Endothelial cell (in vitro differentiated cells): ENCODE measurements at regions not wholly inside any gene's neighbourhood (a gene's known extent, or its start where the extent isn't known, plus 50 kb on each side); places are given as distances from the start of the nearest gene placed in this dataset.

Source experiments
- DNase-seq: peaks from one replicate; pipeline ENCODE4 v3.0.0; 2021; ENCODE audit warnings: low spot score
- H3K27ac Mint-ChIP-seq: one replicate; pipeline ENCODE4 v1.8.0; 2021; ENCODE audit warnings: mixed read lengths, inconsistent platforms; ENCODE audit not compliant: unreplicated experiment
- H3K27me3 Mint-ChIP-seq: one replicate; pipeline ENCODE4 v1.8.0; 2021; ENCODE audit warnings: mild to moderate bottlenecking, moderate library complexity, mixed read lengths, inconsistent platforms; ENCODE audit not compliant: unreplicated experiment
- H3K36me3 Mint-ChIP-seq: one replicate; pipeline ENCODE4 v1.8.0; 2021; ENCODE audit warnings: mild to moderate bottlenecking, low read depth, mixed read lengths, inconsistent platforms; ENCODE audit not compliant: unreplicated experiment
- H3K4me1 Mint-ChIP-seq: one replicate; pipeline ENCODE4 v1.8.0; 2021; ENCODE audit warnings: mild to moderate bottlenecking, mixed read lengths, inconsistent platforms; ENCODE audit not compliant: unreplicated experiment
- H3K4me3 Mint-ChIP-seq: one replicate; pipeline ENCODE4 v1.8.0; 2021; ENCODE audit warnings: mild to moderate bottlenecking, mixed read lengths, inconsistent platforms; ENCODE audit not compliant: unreplicated experiment
- H3K9me3 Mint-ChIP-seq: one replicate; pipeline ENCODE4 v1.8.0; 2021; ENCODE audit warnings: mixed read lengths, inconsistent platforms; ENCODE audit not compliant: unreplicated experiment
- CTCF ChIP-seq: fragments of 200-600 bp; sonication (generic); IDR thresholded peaks from one replicate; pipeline ENCODE4 v1.5.0; 2021; ENCODE audit warnings: antibody characterized with exemption; ENCODE audit not compliant: unreplicated experiment

DNA sequence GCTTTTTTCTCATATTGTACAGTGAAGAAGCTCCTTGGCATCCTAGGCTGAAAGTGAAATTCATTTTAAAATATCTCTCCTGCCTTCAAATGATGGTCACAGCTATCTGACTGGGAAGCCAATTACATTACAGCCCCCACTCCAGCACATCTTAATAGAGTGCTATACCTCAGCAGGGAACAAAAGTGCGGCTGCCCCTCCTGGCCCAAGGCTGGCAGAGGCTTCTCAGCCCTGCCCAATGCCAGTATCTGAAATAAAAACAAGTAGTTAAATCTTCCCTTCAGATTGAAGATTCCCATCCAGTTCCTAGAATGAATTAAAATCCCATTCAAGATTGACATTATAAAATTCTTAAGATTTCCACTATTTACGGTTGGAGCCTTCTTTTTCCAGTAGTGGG, 54.9 kb upstream of the GNG2 start:
- H3K27me3 Mint-ChIP-seq: no peaks in the 10 kb centered on the region
- TF ChIP-seq CTCF: no peak
- no peaks in the 10 kb centered on the region for H3K36me3 Mint-ChIP-seq
- peaks cover 6% of the 10 kb centered on the region for H3K9me3 Mint-ChIP-seq
- no peak for DNase-seq
- no peak overlapping the region for H3K27ac Mint-ChIP-seq
- H3K4me1 Mint-ChIP-seq: no peaks in the 10 kb centered on the region
- no peak overlapping the region for H3K4me3 Mint-ChIP-seq

- no peaks in the 10 kb centered on the region for H3K4me1 Mint-ChIP-seq
- no peak overlapping the region for H3K27ac Mint-ChIP-seq
- H3K4me3 Mint-ChIP-seq: no peak overlapping the region
- DNase-seq: no peak
- H3K36me3 Mint-ChIP-seq: no peaks in the 10 kb centered on the region
- peaks cover 6% of the 10 kb centered on the region for H3K9me3 Mint-ChIP-seq
- no peaks in the 10 kb centered on the region for H3K27me3 Mint-ChIP-seq
- no peak for TF ChIP-seq CTCF
Observed at GRCh38 chr14:51806026-51807023, 54.1 kb upstream of the GNG2 start.

DNA sequence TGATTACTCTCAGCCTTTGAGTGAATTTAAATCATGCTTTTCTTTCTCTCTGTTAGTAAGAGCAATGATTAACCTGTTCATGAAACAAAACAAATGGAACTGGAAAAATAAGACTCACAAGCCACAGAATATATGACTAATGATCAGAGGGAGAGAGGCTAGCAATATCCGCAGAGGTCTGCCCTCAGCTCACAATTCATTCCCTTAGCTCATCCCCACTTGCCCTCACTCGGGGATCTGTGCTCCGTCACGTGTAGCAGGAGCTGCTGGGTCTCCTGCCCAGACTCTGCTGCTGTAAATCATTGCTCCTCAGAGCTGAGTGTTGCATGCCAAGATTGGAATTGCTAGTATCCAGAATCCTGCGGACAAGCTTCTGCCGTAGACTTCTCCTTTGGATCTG, 53.1 kb upstream of the GNG2 start:
- H3K27me3 Mint-ChIP-seq: no peaks in the 10 kb centered on the region
- H3K4me3 Mint-ChIP-seq: no peak overlapping the region
- no peak overlapping the region for H3K27ac Mint-ChIP-seq
- no peaks in the 10 kb centered on the region for H3K4me1 Mint-ChIP-seq
- no peaks in the 10 kb centered on the region for H3K36me3 Mint-ChIP-seq
- no peak for DNase-seq
- H3K9me3 Mint-ChIP-seq: peaks cover 6% of the 10 kb centered on the region
- TF ChIP-seq CTCF: no peak
